ENCODE measurements at regions not wholly inside any gene's neighbourhood (a gene's known extent, or its start where the extent isn't known, plus 50 kb on each side); places are given as distances from the start of the nearest gene placed in this dataset.

- in situ Hi-C loops (cut with HindIII; ENCODE audit: low sequenced_read_pairs), result no loop called here
These were observed 169.3 kb upstream of the BLID start for GRCh38 chr11:122285070-122285988.

GRCh38 chr11:122280870-122281269 is 164.9 kb upstream of the BLID start:
- in situ Hi-C loops (cut with HindIII; ENCODE audit: low sequenced_read_pairs), result no loop called here

- in situ Hi-C loops (cut with HindIII; ENCODE audit: low sequenced_read_pairs), result no loop called here
These were observed 163.2 kb upstream of the BLID start for GRCh38 chr11:122279194-122279593.

GRCh38 chr11:122277493-122277892 is 161.5 kb upstream of the BLID start:
- in situ Hi-C loops (cut with HindIII; ENCODE audit: low sequenced_read_pairs), result no loop called here

- in situ Hi-C loops (cut with HindIII; ENCODE audit: low sequenced_read_pairs), result no loop called here
These were observed 160.2 kb upstream of the BLID start for GRCh38 chr11:122276221-122276620.

- in situ Hi-C loops (cut with HindIII; ENCODE audit: low sequenced_read_pairs), result no loop called here
These were observed 159.5 kb upstream of the BLID start for GRCh38 chr11:122275508-122275907.

- in situ Hi-C loops (cut with HindIII; ENCODE audit: low sequenced_read_pairs), result no loop called here
These were observed 157.6 kb upstream of the BLID start for GRCh38 chr11:122273476-122274191.

GRCh38 chr11:122271745-122272144 is 155.7 kb upstream of the BLID start:
- in situ Hi-C loops (cut with HindIII; ENCODE audit: low sequenced_read_pairs), result no loop called here

- in situ Hi-C loops (cut with HindIII; ENCODE audit: low sequenced_read_pairs), result no loop called here
These were observed 155.1 kb upstream of the BLID start for GRCh38 chr11:122271137-122271536.

GRCh38 chr11:122270535-122270934 is 154.5 kb upstream of the BLID start:
- in situ Hi-C loops (cut with HindIII; ENCODE audit: low sequenced_read_pairs), result no loop called here

- in situ Hi-C loops (cut with HindIII; ENCODE audit: low sequenced_read_pairs), result no loop called here
These were observed 153.8 kb upstream of the BLID start for GRCh38 chr11:122269824-122270223.

GRCh38 chr11:122268601-122269130 is 152.7 kb upstream of the BLID start:
- in situ Hi-C loops (cut with HindIII; ENCODE audit: low sequenced_read_pairs), result no loop called here

GRCh38 chr11:122267602-122268001 is 151.6 kb upstream of the BLID start:
- in situ Hi-C loops (cut with HindIII; ENCODE audit: low sequenced_read_pairs), result no loop called here

GRCh38 chr11:122265981-122266380 is 150.0 kb upstream of the BLID start:
- in situ Hi-C loops (cut with HindIII; ENCODE audit: low sequenced_read_pairs), result no loop called here

- in situ Hi-C loops (cut with HindIII; ENCODE audit: low sequenced_read_pairs), result no loop called here
These were observed 148.1 kb upstream of the BLID start for GRCh38 chr11:122264121-122264520.

- in situ Hi-C loops (cut with HindIII; ENCODE audit: low sequenced_read_pairs), result no loop called here
These were observed 145.5 kb upstream of the BLID start for GRCh38 chr11:122261546-122261945.

GRCh38 chr11:122259195-122259821 is 143.3 kb upstream of the BLID start:
- in situ Hi-C loops (cut with HindIII; ENCODE audit: low sequenced_read_pairs), result no loop called here

GRCh38 chr11:122258446-122259194 is 142.6 kb upstream of the BLID start:
- in situ Hi-C loops (cut with HindIII; ENCODE audit: low sequenced_read_pairs), result no loop called here

GRCh38 chr11:122253589-122254231 is 137.7 kb upstream of the BLID start:
- in situ Hi-C loops (cut with HindIII; ENCODE audit: low sequenced_read_pairs), result no loop called here

- in situ Hi-C loops (cut with HindIII; ENCODE audit: low sequenced_read_pairs), result no loop called here
These were observed 132.9 kb upstream of the BLID start for GRCh38 chr11:122248939-122249338.
